HEK293T (cell line): ENCODE measurements at regions not wholly inside any gene's neighbourhood (a gene's known extent, or its start where the extent isn't known, plus 50 kb on each side); places are given as distances from the start of the nearest gene placed in this dataset.

ENCODE experiments used
- CTCF ChIA-PET: fragments of 350-600 bp; formaldehyde crosslinking; extraction: SDS; loops from one replicate; lab custom pipeline; 2021; ENCODE audit warnings: antibody characterized with exemption, inconsistent platforms; lab: Yijun Ruan, JAX
- POLR2A ChIA-PET: fragments of 350-600 bp; formaldehyde crosslinking; extraction: SDS; loops from one replicate; lab custom pipeline; 2020; ENCODE audit warnings: antibody characterized with exemption, inconsistent platforms; lab: Yijun Ruan, JAX
- DNase-seq: peaks from one replicate; pipeline ENCODE4 v3.0.0; 2012; ENCODE audit warnings: mixed read lengths; ENCODE audit errors: extremely low spot score
- ARNT ChIP-seq: fragments of 450-650 bp; IDR thresholded peaks from 2 replicates; pipeline ENCODE4 v1.6.1; 2017; ENCODE audit warnings: mild to moderate bottlenecking
- BHLHE40 ChIP-seq: fragments of 450-650 bp; IDR thresholded peaks from 2 replicates; pipeline ENCODE4 v1.6.1; 2016; ENCODE audit warnings: mild to moderate bottlenecking, moderate library complexity, borderline replicate concordance
- CTBP1 ChIP-seq: fragments of 450-650 bp; IDR thresholded peaks from 2 replicates; pipeline ENCODE4 v1.6.1; 2016; ENCODE audit warnings: borderline replicate concordance
- ELF4 ChIP-seq: fragments of 450-650 bp; IDR thresholded peaks from 2 replicates; pipeline ENCODE4 v1.6.1; 2017; ENCODE audit warnings: antibody characterized with exemption
- FOXA1 ChIP-seq: fragments of 450-650 bp; IDR thresholded peaks from 2 replicates; pipeline ENCODE4 v1.6.1; 2016; ENCODE audit warnings: mild to moderate bottlenecking
- FOXK2 ChIP-seq: fragments of 450-650 bp; IDR thresholded peaks from 2 replicates; pipeline ENCODE4 v1.6.1; 2016; ENCODE audit warnings: mild to moderate bottlenecking
- FOXM1 ChIP-seq: fragments of 450-650 bp; IDR thresholded peaks from 2 replicates; pipeline ENCODE4 v1.6.1; 2017; ENCODE audit warnings: mild to moderate bottlenecking, borderline replicate concordance
- HDGF ChIP-seq: fragments of 450-650 bp; IDR thresholded peaks from 2 replicates; pipeline ENCODE4 v1.6.1; 2017; ENCODE audit warnings: antibody characterized with exemption, borderline replicate concordance
- L3MBTL2 ChIP-seq: fragments of 450-650 bp; conservative IDR thresholded peaks from 2 replicates; pipeline ENCODE4 v1.6.1; 2016; ENCODE audit warnings: mild to moderate bottlenecking
- LEF1 ChIP-seq: fragments of 450-650 bp; IDR thresholded peaks from 2 replicates; pipeline ENCODE4 v1.6.1; 2017; ENCODE audit warnings: mild to moderate bottlenecking, borderline replicate concordance
- NFRKB ChIP-seq: fragments of 450-650 bp; IDR thresholded peaks from 2 replicates; pipeline ENCODE4 v1.6.1; 2016; ENCODE audit warnings: mild to moderate bottlenecking, moderate library complexity
- PKNOX1 ChIP-seq: fragments of 450-650 bp; IDR thresholded peaks from 2 replicates; pipeline ENCODE4 v1.6.1; 2016
- SP1 ChIP-seq: fragments of 450-650 bp; IDR thresholded peaks from 2 replicates; pipeline ENCODE4 v1.6.1; 2017
- SUZ12 ChIP-seq: fragments of 450-650 bp; IDR thresholded peaks from 2 replicates; pipeline ENCODE4 v1.6.1; 2016; ENCODE audit warnings: mild to moderate bottlenecking
- TARDBP ChIP-seq: fragments of 450-650 bp; IDR thresholded peaks from 2 replicates; pipeline ENCODE4 v1.6.1; 2016
- ZNF384 ChIP-seq: fragments of 450-650 bp; IDR thresholded peaks from 2 replicates; pipeline ENCODE4 v1.6.1; 2016

GRCh38 chr21:24824209-24824608, 783.1 kb downstream of the MRPL39 start:
- ChIA-PET CTCF (no interaction called here), POLR2A (no interaction called here)
- TF ChIP-seq NFRKB, result no peak
- TF ChIP-seq CTBP1, result no peak
- TF ChIP-seq FOXK2, result no peak
- TF ChIP-seq SUZ12, result no peak
- no peak for TF ChIP-seq PKNOX1
- no peak for TF ChIP-seq TARDBP
- TF ChIP-seq FOXA1, result no peak
- TF ChIP-seq ZNF384, result no peak
- no peak for TF ChIP-seq BHLHE40
- TF ChIP-seq HDGF, result no peak
- no peak for TF ChIP-seq SP1
- TF ChIP-seq LEF1, result no peak
- no peak for TF ChIP-seq ELF4
- no peak for TF ChIP-seq FOXM1
- TF ChIP-seq ARNT, result no peak
- no peak for DNase-seq

- DNase-seq, result no peak
- TF ChIP-seq FOXA1, result no peak
- no peak for TF ChIP-seq HDGF
- no peak for TF ChIP-seq ARNT
- no peak for TF ChIP-seq LEF1
- TF ChIP-seq L3MBTL2, result no peak
- TF ChIP-seq TARDBP, result no peak
- TF ChIP-seq SUZ12, result no peak
- no peak for TF ChIP-seq ZNF384
- TF ChIP-seq CTBP1, result no peak
- no peak for TF ChIP-seq BHLHE40
- TF ChIP-seq ELF4, result no peak
- no peak for TF ChIP-seq PKNOX1
- TF ChIP-seq NFRKB, result no peak
- TF ChIP-seq FOXK2, result no peak
- no peak for TF ChIP-seq SP1
- ChIA-PET CTCF (no interaction called here), POLR2A (no interaction called here)
Measured at GRCh38 chr21:24823247-24823646, 784.0 kb downstream of the MRPL39 start.

DNA sequence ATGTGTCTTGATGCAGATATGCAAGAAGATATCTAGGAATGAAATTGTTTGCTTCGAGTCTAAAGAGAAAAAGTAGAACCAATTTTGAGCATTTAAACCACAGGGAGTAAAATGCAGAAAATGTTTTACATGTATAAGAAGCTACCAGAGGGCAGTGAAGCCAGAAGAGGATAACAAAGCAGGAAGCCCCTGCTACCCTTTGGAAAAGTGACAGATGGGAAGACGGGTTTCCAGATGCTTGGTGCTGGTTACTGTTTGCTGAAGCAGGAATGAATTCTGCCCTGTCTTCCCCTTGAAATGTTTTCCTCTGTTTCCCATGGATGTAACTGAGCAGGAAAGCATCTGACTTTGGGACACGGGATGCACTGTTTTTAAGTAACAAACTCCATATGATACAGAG, 822.2 kb downstream of the MRPL39 start:
- POLR2A ChIA-PET, result no interaction called here
- CTCF ChIA-PET, result no interaction called here
- TF ChIP-seq L3MBTL2 (no peak), NFRKB (no peak), LEF1 (no peak), HDGF (no peak), ELF4 (no peak), SUZ12 (no peak), CTBP1 (no peak), SP1 (no peak), PKNOX1 (no peak), FOXK2 (no peak), ARNT (no peak), BHLHE40 (no peak), ZNF384 (no peak), FOXA1 (no peak), FOXM1 (no peak), TARDBP (no peak)
- DNase-seq, result no peak

- CTCF ChIA-PET, result no interaction called here
- TF ChIP-seq FOXA1 (no peak), ZNF384 (no peak), FOXK2 (no peak), PKNOX1 (no peak), CTBP1 (no peak), NFRKB (no peak), LEF1 (no peak), FOXM1 (no peak), SUZ12 (no peak), BHLHE40 (no peak), SP1 (no peak), ELF4 (no peak), L3MBTL2 (no peak), HDGF (no peak)
- POLR2A ChIA-PET, result no interaction called here
- no peak for DNase-seq
Measured at GRCh38 chr21:24781146-24781545, 826.1 kb downstream of the MRPL39 start.

DNA sequence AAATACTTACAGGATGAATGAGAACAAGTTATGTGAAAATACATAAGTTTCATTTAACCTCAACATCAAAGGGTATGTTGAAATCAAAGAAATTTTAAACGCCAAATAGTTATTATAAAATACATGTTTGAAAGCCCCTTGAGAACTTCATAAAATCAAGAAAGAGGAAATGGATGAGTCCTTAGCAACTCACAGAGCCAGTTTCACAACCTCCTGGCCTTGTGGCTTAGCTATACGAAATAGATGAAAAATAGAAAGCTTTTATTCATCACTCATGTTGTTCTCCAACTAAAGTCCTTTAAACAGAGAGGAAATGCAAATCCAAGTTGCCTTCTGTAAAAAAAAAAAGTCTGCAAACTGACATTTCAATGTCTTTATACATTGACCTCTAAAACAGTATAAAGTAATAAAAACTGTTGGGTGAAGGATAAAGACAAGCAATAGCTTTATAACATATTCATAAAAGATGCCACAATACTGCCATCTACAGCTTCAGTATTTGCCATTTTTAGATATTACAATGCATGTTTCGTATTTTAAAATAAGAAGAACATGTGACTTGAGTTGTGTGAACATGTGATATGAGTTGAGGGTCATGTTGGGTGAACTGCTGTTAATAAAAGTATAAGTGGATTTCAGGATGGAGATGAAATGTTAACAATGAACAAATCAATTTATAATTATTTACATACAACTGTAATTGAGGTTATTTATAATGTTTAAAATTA, 847.8 kb downstream of the MRPL39 start:
- ChIA-PET CTCF (no interaction called here), POLR2A (no interaction called here)
- TF ChIP-seq SP1, result no peak
- TF ChIP-seq L3MBTL2, result no peak
- TF ChIP-seq NFRKB, result no peak
- no peak for DNase-seq
